ENCODE measurements at regions not wholly inside any gene's neighbourhood (a gene's known extent, or its start where the extent isn't known, plus 50 kb on each side); places are given as distances from the start of the nearest gene placed in this dataset.

DNA sequence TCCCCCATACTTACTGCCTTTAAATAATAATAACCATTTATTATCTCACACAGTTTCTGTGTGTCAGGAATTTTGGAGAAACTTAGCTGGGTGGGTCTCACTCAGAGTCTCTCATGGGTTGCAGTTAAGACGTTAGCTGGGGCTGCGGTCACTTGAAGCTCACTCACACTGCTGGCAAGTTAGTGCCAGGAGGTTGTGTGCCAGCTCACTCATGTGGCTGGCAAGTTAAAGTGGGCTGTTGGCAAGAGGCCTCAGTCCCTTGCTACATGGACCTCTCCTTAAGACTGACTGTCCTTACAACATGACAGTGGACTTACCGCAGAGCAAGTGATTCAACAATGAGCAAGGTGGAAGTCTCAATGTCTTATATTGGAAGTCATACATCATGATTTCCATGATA lies 61.3 kb upstream of the AVPR1A start:
- DNase-seq = no peak
- no peak for TF ChIP-seq GATA1 (IDR thresholded peaks at IDR 0.05; ENCODE audit: low read depth, low read length)
- no peak for TF ChIP-seq POLR2A (IDR thresholded peaks at IDR 0.05; ENCODE audit: low read length)

DNA sequence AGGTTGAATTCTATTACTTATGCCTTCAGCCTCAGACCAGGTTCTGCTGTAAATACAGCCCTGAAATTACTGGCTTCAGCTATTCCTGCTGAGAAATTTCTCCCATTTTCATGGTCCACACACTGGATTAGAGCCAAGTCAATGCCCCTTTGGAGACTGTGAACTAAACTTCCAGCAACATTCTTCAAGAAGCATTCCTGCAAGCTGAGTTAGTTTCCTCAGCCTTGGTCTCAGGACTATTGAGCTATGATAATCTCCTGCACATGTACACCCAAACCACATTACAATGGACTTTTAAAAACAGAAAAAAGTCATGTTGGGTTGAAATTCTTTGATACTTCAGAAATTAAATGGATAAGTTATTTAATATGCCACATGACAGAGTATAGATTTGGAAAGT lies 58.0 kb upstream of the AVPR1A start:
- DNase-seq = no peak
- TF ChIP-seq GATA1 (IDR thresholded peaks at IDR 0.05; ENCODE audit: low read depth, low read length) = no peak
- no peak for TF ChIP-seq POLR2A (IDR thresholded peaks at IDR 0.05; ENCODE audit: low read length)

DNA sequence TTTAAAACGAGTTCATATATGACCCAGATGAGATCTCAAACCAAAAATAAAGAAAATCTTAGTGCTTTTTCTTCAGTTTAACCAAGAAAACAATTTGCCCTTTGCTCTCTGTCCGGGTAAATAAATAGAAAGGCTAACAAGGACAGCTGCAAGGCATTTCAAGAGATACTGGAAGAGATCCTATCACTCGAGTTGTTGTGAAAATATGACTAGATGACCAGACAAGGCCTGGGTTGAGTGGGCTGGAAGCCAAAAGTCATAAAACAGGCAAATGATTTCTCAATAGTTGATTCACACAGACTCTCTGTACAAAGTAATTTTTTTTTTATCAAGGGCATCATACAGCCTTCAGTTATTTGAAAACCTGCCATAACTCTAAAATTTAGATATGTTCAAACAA lies 55.9 kb upstream of the AVPR1A start:
- DNase-seq = no peak
- TF ChIP-seq POLR2A (IDR thresholded peaks at IDR 0.05; ENCODE audit: low read length) = no peak
- TF ChIP-seq GATA1 (IDR thresholded peaks at IDR 0.05; ENCODE audit: low read depth, low read length) = no peak

- TF ChIP-seq GATA1 (IDR thresholded peaks at IDR 0.05; ENCODE audit: low read depth, low read length) = no peak
- no peak for TF ChIP-seq POLR2A (IDR thresholded peaks at IDR 0.05; ENCODE audit: low read length)
- no peak for DNase-seq
These were observed 55.5 kb upstream of the AVPR1A start for GRCh38 chr12:63206494-63206893.

All from erythroblast (primary cell).